ENCODE measurements at regions not wholly inside any gene's neighbourhood (a gene's known extent, or its start where the extent isn't known, plus 50 kb on each side); places are given as distances from the start of the nearest gene placed in this dataset.

- TF ChIP-seq, protein P1, sequence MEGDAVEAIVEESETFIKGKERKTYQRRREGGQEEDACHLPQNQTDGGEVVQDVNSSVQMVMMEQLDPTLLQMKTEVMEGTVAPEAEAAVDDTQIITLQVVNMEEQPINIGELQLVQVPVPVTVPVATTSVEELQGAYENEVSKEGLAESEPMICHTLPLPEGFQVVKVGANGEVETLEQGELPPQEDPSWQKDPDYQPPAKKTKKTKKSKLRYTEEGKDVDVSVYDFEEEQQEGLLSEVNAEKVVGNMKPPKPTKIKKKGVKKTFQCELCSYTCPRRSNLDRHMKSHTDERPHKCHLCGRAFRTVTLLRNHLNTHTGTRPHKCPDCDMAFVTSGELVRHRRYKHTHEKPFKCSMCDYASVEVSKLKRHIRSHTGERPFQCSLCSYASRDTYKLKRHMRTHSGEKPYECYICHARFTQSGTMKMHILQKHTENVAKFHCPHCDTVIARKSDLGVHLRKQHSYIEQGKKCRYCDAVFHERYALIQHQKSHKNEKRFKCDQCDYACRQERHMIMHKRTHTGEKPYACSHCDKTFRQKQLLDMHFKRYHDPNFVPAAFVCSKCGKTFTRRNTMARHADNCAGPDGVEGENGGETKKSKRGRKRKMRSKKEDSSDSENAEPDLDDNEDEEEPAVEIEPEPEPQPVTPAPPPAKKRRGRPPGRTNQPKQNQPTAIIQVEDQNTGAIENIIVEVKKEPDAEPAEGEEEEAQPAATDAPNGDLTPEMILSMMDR (IDR thresholded peaks at IDR 0.05; ENCODE audit: borderline replicate concordance, extremely low read depth, low read length, poor library complexity, severe bottlenecking): no peak
- TF ChIP-seq EZH2 (IDR thresholded peaks at IDR 0.05; ENCODE audit: borderline replicate concordance, low read depth, low read length, severe bottlenecking): no peak
Measured at GRCh38 chr7:132730105-132730504, 153.8 kb upstream of the PLXNA4 start.

Measured in DND-41 (cell line).